CD1c-positive myeloid dendritic cell (primary cell): ENCODE measurements at regions not wholly inside any gene's neighbourhood (a gene's known extent, or its start where the extent isn't known, plus 50 kb on each side); places are given as distances from the start of the nearest gene placed in this dataset.
"Not testable (repeated sequence)": the region's sequence is repeated elsewhere in the genome, so short reads cannot be mapped to it uniquely, and the experiment has no call there.

Experiments used
- DNase-seq: peaks from one replicate; pipeline ENCODE4 v3.0.0-alpha.2; 2016; ENCODE audit errors: extremely low spot score

DNA sequence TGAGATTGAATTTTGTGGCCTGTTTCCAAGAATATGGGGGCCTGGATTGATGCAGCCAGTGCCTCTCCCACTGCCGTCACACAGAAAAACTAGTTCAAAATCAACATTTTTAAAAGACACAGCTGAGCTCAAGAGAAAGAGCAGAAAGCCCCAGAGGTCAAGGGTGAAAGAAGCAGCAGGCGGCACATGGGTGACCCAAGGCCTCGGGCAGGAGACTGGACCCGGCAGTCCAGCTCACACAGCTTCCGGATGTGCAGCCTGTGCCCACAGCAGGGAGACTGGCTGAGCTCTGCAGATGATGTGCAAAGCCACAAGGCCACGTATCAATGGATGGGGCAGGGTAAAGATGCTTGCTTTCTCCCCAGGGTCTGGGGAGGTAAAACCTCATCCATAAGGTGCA, 50.4 kb upstream of the RNF32 start:
- DNase-seq: no peak

DNA sequence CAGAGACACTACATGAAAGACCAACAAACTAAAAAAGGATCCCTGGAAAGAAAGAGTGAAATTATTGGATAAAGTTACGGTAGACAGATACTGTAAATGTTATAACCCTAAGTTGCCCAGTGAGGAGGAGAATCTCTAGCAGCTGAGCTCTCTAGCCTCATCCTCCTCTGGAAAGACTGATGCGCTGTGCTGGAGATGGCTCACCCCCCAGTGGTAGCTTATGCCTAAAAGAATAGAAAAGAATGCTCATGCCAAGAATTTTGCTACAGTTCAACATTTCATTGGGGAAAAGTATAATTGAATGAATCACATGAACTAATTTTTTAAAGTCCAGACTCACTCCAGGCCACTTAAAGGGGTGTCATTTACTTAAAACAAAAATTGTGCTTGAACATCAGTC, 50.8 kb upstream of the RNF32 start:
- no peak for DNase-seq

GRCh38 chr7:156585926-156586325, 54.6 kb upstream of the RNF32 start:
- no peak for DNase-seq

DNA sequence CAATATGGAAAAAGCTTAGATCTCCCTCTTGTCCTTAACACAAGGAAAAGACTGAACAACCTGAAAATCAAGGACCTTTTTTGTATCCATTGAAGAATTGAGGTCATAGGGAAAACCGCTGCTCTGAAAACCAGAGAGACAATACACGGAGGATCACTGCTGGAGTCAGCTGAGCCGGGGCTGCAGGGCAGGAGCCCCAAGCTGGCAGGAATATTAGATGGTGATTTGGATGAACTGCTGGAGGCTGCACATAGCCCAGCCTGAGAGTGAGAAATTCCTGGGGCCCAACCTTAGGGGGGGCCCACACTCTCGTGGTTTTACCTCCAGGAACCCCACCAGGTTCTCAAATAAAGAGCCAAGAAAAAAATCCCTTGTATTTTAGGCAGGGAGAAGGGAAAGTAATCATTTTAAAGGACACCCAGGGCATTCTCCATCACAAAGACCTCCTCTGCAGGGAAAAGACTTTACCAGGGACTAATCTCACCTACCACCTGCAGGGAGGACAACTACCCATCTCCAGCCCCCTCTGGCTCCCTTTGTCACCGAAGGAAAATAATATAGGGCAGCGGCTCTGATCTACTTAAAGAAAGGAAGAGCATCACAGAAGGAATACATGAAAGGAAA, 55.4 kb upstream of the RNF32 start:
- DNase-seq: no peak

- no peak for DNase-seq
These were observed 57.9 kb upstream of the RNF32 start for GRCh38 chr7:156582591-156583123.

DNA sequence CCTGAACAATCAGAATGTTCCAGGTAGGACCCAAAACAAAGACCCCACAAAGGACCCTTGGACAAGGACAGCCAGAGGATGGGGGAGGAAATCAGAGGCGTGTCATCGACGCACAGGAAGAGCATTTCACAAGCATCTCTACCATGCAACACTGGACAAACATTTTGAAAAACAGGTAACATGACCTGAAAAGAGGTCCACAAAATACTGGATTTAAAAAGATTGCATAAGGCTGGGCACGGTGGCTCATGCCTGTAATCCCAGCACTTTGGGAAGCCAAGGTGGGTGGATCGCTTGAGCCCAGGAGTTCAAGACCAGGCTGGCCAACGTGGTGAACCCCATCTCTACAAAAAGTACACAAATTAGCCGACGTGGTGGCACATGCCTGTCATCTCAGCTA, 60.5 kb upstream of the RNF32 start:
- DNase-seq: no peak

DNA sequence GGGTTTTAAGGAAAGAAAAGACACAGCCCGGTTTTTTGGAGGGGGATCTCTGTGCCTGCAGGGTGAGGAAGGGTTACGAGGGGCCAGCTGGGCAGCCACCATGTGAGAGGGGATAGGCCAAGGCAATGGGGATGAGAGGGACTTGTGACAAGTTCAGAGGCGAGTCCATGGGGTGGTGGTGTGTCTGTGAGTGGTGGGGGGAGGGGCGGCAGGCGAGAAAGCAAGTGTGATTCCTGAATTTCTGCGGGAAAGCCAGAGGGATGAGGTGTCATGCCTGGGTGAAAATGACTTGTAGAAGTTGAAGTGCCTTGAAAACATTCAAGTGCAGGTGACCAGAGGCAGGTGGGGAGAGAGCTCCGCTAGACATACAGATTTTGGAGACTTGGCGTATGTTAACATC, 61.0 kb upstream of the RNF32 start:
- no peak for DNase-seq

DNA sequence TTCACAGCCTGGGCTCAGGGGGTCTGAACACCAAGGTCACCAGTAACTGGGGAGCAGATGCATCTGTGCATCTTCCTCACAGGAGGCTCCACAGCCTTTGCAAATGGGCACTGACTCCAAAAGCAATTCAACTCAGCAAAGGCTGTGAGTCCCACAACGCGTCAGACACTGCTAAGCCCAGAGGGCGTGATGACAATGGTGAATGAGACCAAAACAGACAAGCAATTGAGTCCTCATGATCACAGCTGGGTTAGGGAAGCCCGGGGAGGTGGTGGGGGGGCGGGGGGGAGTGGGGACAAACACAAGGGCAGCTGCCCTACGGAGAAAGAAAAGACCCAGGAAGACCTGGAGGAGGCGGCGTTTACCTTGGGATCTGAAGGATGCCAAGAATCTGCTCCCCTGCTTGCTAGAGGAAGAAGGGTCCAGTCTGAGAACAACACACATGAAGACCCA, 61.6 kb upstream of the RNF32 start:
- DNase-seq: no peak

DNA sequence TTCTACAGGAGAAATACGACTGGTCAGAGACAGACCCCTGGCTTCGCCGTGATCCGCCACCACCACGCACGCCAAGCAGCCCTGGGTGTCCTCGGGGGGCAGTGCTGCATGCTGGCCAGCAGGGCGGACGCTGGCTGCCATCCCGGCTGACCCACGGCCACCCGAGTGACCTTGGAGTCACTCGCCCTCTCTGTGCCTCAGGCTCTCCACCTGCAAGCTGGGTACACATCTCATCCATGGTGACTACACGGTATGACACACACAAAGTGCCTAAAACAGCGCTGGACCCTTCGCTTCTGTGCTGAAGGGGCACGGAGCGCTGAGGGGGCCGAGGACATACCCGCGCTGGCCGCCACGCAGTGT, 62.0 kb upstream of the RNF32 start:
- DNase-seq: no peak

- DNase-seq: no peak
These were observed 62.7 kb upstream of the RNF32 start for GRCh38 chr7:156577645-156578577.

DNA sequence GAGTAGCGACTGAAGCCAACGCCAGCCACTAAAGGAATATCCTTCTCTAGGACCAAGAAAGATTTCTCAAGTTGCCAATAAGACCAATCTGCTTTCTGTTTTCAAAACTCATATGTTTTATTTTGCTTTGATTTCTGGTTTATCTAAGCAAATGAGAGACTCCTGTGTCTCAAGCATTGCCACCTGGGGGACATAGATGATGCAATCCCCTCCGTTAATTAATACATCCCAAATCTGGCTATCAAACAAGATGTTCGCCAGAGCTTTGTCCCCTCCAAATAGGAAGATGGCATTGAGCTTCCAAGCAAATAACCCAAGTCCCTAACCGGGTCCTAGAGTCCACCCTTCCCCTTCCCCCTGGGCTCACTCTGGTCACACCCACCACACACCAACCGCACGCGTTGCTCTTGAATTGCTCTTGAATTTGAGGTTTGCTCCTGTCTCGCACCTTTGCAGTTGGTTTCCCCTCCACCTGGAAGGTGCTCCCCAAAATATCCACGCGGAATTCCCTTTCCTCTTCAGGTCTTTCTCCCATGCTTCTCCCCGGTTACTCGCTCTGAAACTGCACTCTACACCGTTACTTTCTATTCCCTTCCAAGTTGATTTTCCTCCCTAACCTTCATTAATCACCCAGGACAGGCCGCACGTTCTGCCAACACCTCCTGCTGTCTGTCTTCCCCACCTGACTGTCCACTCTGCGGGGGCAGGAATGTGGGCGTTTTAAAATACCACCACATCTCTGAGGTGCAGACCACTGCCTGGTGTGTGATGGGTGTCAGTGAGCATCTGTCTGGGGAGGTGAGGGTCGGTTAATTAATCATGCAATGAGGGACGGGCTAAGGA, 64.1 kb upstream of the RNF32 start:
- no peak for DNase-seq

DNA sequence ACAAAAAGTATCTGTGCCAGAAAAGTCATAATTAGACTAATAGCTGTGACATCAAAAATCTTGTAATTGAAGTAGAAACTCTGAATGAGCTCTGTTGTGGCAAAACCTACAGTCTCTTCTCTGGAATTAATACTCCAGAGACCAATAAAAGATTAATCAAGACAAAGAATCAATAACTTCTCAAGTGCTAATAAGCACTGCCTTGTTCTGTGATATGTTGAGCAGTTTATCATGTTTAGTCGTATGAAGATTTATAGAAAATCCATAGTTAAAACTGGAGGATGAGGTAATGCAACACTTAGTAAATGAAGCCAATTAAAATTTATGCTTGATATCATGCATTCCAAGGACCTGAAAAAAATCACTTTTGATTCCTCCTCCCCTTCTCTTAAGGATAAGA, 72.3 kb upstream of the RNF32 start:
- no peak for DNase-seq

- DNase-seq: no peak
These were observed 73.6 kb upstream of the RNF32 start for GRCh38 chr7:156566812-156567549.

DNA sequence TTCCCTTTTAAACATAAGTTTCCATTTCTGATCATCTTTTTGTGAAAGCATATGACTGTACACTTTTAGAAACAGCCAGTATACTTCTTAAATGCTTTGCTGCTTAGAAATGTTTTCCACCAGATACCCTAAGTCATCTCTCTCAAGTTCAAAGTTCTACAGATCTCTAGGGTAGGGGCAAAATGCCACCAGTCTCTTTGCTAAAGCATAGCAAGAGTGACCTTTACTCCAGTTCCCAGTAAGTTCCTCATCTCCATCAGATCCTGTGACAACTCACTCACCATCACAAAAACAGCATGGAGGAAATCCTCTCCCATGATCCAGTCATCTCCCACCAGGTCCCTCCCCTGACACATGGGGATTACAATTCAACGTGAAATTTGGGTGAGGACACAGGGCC, 75.6 kb upstream of the RNF32 start:
- DNase-seq: not testable (repeated sequence)

DNA sequence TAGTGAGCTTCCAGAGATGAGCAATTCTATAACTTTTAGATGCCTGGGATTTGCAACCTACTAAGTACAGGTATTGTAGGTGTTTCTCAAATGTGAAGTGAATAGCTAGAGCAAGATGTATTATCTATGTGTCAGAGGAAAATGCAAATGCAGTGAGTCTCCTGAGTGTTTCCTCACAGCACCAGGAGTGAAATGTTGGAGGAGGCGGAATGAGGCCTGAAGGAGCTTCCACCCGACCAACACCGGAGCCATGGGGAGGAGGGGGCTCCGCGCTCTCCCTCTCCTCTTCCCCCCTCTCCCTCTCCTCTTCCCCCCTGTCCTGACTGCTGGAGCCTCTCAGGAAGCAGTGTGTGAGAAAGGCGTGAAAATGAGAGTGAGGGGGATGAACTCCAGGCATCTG, 79.9 kb upstream of the RNF32 start:
- DNase-seq: no peak

DNA sequence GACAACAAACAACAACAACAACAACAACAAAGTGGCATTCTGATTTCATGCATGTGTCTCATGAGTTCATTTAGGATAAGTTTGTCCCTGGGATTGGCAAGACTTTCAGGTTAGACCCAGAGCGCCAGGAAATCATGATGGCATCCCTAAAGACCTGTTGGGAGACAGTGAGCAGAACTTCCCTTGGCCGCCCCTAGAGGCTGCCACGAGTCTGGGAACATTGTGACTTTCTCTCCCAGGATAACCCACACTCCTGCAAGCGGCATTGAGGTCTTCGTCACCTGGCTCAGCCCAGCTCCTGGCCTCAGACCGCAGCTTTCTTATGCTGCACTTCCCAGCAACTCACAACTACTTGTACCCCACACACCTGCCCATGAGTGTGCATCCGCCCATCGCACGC, 80.5 kb upstream of the RNF32 start:
- no peak for DNase-seq

DNA sequence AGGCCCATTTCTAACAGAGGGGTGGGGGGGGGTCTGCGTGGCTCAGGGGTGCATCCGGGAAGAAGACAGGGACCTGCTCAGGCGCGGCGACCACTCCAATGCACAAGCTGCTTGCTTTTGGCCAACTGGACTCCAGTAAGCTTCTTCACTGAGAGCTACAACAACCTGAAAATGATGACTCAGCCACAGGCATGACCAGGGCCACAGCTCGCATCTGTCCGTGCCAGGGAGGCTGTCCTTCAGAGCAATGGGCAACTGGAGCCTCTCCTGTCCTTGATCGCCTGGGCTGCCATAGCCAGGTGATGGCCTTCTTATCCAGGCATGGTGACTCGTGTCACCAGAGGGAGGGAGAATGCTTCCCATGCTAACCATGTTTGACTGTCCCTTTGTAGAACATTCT, 81.6 kb upstream of the RNF32 start:
- no peak for DNase-seq

GRCh38 chr7:156558198-156558597, 82.4 kb upstream of the RNF32 start:
- no peak for DNase-seq

GRCh38 chr7:156556083-156556482, 84.5 kb upstream of the RNF32 start:
- DNase-seq: no peak

- DNase-seq: no peak
These were observed 86.1 kb upstream of the RNF32 start for GRCh38 chr7:156554488-156554887.

DNA sequence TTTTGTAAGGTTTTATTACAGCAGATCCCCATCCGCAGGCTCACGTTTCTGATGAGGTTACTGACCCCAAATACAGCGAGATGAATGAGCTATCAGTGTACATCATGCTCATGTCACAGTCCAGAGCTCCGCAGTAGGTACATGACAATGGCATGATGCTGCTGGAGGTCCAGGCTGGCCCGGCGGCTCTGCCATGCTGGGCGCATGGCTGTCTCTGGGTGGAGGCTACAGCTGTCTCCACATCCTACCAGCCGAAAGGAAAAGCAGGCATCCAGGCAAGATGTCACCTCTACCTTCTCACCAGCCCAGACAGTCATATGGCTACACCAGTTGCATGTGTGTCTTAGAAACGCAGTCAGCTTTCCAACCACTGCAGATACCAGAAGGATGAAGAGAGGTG, 90.9 kb upstream of the RNF32 start:
- DNase-seq: no peak
